ENCODE measurements at regions not wholly inside any gene's neighbourhood (a gene's known extent, or its start where the extent isn't known, plus 50 kb on each side); places are given as distances from the start of the nearest gene placed in this dataset.

DNA sequence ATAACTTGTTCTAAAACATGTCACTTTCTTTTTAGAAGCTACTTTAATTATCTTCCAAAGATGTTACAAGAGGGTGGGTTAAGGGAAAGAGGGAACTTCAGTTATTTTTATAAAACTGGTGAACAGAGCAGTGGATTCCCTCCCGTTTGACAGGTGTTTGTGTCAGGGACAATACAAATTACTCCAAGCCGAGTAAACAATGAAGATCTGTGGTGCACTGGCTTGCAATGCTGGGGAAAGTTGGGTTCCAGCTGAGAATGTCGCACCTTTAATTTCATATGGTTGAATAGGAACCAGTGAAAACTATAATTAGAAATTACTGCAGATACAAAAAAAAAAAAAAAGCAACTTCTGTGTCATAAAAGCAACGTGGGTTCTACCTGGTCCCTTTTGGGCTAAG is 98.6 kb upstream of the TTC29 start:
- TF ChIP-seq EZH2phosphoT487 (IDR thresholded peaks at IDR 0.05; ENCODE audit: low read depth, severe bottlenecking, unreplicated experiment), result no peak
- TF ChIP-seq, protein P1, sequence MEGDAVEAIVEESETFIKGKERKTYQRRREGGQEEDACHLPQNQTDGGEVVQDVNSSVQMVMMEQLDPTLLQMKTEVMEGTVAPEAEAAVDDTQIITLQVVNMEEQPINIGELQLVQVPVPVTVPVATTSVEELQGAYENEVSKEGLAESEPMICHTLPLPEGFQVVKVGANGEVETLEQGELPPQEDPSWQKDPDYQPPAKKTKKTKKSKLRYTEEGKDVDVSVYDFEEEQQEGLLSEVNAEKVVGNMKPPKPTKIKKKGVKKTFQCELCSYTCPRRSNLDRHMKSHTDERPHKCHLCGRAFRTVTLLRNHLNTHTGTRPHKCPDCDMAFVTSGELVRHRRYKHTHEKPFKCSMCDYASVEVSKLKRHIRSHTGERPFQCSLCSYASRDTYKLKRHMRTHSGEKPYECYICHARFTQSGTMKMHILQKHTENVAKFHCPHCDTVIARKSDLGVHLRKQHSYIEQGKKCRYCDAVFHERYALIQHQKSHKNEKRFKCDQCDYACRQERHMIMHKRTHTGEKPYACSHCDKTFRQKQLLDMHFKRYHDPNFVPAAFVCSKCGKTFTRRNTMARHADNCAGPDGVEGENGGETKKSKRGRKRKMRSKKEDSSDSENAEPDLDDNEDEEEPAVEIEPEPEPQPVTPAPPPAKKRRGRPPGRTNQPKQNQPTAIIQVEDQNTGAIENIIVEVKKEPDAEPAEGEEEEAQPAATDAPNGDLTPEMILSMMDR (IDR thresholded peaks at IDR 0.05; ENCODE audit: poor library complexity), result no peak
